HT1080 (cell line): ENCODE measurements at regions not wholly inside any gene's neighbourhood (a gene's known extent, or its start where the extent isn't known, plus 50 kb on each side); places are given as distances from the start of the nearest gene placed in this dataset.
A peak's percentile ranks its signal among the peaks of the same experiment; 100 is the strongest.

Experiments used
- DNase-seq: peaks from one replicate; pipeline ENCODE4 v3.0.0-alpha.2; 2015; ENCODE audit warnings: low read depth

GRCh38 chr2:43129676-43130547, 96.5 kb downstream of the ZFP36L2 start:
- DNase-seq, result no peak

DNA sequence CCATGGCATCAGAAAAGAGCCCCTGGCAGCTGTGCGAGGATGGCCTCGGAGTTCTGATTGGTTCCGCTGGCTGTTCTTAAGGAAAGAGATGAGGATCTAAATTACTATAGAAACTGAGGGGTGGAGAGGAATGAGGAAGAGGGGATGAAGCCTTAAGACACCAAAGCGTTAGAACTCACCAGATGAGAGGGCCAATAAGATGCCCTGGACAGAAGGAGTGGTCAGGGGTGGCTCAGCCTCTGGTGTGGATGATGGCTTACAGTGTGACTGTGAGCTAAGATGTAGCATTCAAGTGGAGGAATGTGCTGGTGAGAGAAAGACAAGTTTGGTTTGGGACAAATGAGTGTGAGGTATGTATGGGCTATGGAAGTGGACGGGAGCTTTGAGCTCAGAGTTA, 97.8 kb downstream of the ZFP36L2 start:
- no peak for DNase-seq

DNA sequence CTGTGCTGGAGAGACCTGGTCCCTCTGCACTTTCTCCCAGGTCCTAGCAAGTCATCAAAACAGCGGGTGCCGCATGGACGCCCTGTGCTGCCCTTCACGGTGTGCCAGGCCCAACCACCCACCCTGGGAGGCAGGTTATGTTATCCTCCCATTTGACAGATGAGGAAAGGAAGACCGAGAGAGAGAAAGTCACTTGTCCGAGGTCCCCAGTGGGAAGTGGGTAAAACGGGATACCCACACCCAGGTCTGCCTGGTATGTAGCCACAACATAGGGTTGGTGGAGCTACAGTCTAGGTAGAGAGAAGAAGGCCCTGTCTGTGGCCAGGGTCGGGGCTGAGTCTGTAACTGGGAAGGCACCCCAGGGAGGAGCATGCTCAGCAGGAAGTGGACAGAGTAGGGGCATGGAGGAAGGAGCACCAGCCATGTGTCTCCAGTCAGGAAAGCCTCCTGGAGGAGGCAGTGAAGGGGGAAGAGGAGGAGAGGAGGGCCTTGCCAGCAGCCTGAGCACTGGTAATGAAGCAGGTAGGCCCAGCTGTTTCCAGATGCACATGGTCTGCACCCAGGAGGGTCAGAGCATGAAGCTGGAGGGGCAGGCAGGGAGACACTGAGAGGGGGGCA, 98.4 kb downstream of the ZFP36L2 start:
- no peak for DNase-seq

DNA sequence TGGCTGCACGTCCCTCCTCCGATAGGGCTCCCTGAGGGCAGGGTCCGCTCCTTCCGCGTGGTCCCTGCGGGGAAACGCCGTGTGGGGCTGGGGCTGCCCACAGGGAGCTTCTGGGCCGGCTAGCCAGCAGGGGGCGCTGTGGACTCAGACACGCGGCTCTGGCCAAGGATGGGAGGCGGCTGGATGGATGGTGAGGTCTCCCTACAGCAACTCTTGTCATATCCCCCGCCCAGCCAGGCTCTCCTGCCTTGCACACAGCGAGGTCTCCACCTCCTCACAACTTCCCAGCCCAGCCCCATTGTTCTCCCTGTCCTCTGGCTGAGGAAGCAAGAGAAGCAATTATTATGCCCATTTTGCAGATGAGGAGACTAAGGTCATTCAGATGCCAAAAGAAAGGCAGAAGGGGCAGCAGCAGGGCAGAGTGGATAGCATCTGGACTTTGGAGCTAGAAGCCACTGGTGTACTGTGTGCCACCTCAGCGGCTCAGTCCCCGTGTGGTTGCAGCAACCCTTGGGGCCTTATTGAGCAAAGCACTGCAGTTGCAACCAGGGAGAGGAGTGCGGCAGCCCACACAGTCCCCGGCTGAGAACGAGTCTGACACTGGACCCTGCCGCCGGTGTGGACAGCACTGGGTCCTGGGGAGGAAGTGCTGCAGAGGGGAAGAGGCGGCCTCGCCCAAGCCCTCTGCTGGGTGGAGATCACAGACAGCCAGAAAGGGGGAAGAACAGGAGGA, 99.0 kb downstream of the ZFP36L2 start:
- no peak for DNase-seq

DNA sequence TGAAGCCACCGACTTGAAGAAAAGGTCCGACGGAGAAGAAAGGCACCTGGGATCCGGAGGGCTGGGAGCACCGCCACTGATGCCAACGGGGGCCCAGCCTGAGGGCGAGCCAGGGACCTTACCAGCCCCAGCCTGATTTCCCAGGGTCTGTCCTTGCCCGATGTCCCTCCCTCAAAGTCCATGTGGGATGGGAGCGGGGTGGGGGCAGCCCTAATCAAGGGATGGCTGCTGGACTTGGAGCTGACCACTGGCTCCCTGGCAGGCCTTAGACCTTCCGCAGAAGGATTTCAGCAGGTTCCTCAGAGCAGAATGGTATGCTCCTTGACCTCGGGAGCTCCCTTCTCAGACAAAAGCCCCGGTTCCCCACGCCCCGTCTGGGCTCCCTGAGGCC, 99.6 kb downstream of the ZFP36L2 start:
- no peak for DNase-seq

- no peak for DNase-seq
Measured at GRCh38 chr2:43125090-43125998, 101.1 kb downstream of the ZFP36L2 start.

DNA sequence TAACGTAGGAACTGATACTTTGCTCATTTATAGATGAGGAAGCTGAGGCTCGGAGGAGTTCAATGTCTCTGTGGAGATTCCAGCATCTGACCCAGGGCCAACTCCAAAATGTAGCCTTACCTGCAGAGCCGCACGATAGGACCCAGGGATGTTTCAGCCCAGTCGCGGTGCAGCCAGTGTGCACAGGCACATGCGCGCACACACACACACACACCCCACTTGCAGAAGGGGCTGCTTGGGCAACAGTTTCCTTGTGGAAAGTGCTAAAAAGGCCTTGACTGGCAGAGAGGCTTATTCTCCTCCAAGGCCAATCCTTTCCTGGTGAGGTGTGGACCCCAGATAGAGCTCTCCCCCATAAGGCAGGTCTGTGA, 101.7 kb downstream of the ZFP36L2 start:
- no peak for DNase-seq

GRCh38 chr2:43123981-43124686, 102.3 kb downstream of the ZFP36L2 start:
- DNase-seq, result no peak

- DNase-seq, result no peak
Measured at GRCh38 chr2:43123486-43123885, 102.9 kb downstream of the ZFP36L2 start.

GRCh38 chr2:43123028-43123427, 103.4 kb downstream of the ZFP36L2 start:
- DNase-seq, result no peak

DNA sequence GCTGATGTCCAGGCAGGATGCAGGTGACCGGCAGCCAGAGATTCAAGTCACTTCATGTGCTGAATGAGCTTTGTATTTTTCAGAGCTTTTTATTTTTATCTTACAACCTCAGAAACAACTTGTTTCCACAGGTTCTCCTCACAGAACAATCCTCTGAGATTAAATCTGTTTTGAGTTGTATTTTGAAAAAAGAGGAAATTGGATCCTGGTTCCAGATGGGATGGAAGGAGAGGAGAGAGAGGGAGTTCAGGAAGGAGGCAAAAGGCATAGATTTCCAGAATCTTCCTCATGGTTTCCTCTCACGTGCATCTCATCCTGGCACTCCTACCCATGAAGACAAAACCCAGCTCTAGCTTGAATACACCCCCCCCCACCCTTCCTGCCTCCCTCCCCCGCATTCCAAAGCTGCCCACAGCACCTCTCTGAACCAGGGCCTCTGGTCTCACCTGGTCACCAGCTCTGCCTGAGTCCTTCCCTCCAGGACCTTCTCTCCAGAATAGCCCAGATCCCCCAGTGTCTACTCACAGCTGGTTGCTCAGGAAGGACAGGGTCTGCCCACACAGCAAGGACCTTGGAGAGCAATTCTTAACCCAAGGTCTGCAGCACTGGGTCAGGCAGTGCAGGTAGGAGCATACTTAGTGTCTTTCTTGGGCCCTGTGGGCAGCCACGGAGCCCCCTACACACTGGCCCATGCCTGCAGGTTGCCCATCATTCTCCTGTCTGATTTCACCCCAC, 104.7 kb downstream of the ZFP36L2 start:
- DNase-seq, result no peak

- DNase-seq, result no peak
Measured at GRCh38 chr2:43119303-43119702, 107.1 kb downstream of the ZFP36L2 start.

DNA sequence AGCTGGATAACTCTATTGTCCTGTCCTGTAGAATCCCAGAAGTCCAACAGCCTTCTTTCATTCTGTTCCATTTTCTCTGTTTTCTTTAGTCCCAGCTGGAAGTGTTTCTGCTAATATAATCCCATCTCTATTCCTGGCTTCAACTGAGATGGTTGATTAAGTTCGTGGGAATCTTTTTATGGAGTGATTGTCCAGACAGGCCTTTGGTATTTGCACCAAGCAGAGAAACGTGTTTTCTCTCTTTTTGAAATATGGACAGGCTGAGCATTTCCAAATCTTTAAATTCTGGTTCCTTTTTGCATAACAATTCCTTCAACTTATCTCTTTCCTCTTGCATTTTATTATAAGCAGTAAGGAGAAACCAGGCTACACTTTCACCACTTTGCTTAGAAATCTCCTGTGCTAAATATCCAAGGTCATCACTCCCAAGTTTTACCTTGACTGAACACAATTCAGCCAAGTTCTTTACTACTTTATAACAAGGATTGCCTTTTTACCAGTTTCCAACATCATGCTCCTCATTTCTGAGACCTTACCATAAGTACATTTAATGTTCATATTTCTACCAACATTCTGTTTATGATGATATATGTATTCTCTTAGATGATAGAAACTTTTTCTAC, 108.8 kb downstream of the ZFP36L2 start:
- no peak for DNase-seq

DNA sequence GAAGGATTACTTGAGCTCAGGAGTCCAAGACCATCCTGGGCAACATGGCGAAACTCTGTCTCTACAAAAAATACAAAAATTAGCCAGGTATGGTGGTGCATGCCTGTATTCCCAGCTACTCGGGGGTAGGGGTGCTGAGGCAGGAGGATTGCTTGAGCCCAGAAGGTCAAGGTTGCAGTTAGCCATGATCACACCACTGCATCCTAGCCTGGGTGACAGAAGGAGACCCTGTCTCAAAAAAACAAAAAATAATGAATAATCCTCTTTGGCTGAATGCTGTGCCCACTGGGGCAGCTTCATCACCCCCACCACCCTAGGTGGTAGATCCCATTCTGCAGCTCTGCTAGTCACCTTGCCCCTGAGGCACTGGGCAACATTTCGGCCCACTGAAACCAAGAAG, 109.4 kb downstream of the ZFP36L2 start:
- DNase-seq, result no peak

DNA sequence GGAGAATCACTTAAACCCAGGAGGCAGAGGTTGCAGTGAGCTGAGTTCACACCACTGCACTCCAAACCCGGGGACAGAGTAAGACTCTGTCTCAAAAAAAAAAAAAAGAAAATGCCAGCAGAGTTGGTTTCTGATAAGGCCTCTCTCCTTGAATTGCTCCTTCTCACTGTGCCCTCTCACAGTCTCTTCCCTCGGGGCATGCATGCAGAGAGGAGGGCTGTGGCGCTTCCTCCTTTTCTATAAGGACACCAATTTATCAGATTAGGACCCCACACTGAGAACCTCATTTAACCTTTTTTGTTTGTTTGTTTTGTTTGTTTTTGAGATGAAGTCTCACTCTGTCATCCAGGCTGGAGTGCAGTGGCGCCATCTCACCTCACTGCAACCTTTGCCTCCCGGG, 110.5 kb downstream of the ZFP36L2 start:
- no peak for DNase-seq

GRCh38 chr2:43114210-43114609, 112.2 kb downstream of the ZFP36L2 start:
- peak; percentile 71 for DNase-seq

- no peak for DNase-seq
Measured at GRCh38 chr2:43111788-43112554, 114.4 kb downstream of the ZFP36L2 start.

DNA sequence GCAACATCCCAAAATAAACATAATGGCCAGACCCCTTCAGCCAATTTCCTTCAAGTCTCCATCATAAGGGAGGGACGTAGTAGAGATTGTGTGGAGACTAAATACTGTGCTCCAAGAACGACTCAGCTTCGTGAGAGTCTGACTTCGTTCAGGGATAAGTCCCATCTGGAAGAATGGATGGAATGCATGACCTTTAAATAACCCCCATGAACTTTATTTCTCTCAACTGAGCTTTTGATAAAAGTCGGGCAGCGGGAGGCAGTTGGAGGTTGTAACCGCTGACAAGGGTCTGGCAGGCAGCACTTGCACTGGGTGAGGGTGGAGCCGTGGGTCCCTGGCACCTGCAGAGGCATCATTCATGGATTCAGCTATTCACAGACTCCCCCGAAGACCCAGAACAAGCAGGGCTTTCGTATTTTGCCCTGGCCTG, 115.9 kb downstream of the ZFP36L2 start:
- no peak for DNase-seq

- no peak for DNase-seq
Measured at GRCh38 chr2:43109261-43109743, 117.1 kb downstream of the ZFP36L2 start.
